Stromal cell of bone marrow (primary cell): ENCODE measurements at regions not wholly inside any gene's neighbourhood (a gene's known extent, or its start where the extent isn't known, plus 50 kb on each side); places are given as distances from the start of the nearest gene placed in this dataset.
"Not testable (repeated sequence)": the region's sequence is repeated elsewhere in the genome, so short reads cannot be mapped to it uniquely, and the experiment has no call there.

Experiments used
- DNase-seq: peaks from one replicate; pipeline ENCODE4 v3.0.0-alpha.2; 2012; ENCODE audit warnings: low read depth

GRCh38 chr10:118805146-118805545 lies 50.4 kb upstream of the CACUL1 start:
- DNase-seq = no peak

GRCh38 chr10:118807512-118808305 lies 52.9 kb upstream of the CACUL1 start:
- DNase-seq = no peak

- no peak for DNase-seq
Measured at GRCh38 chr10:118808601-118809356, 54.0 kb upstream of the CACUL1 start.

GRCh38 chr10:118809357-118810220 lies 54.8 kb upstream of the CACUL1 start:
- DNase-seq = no peak

- DNase-seq = no peak
Measured at GRCh38 chr10:118810796-118811505, 56.2 kb upstream of the CACUL1 start.

DNA sequence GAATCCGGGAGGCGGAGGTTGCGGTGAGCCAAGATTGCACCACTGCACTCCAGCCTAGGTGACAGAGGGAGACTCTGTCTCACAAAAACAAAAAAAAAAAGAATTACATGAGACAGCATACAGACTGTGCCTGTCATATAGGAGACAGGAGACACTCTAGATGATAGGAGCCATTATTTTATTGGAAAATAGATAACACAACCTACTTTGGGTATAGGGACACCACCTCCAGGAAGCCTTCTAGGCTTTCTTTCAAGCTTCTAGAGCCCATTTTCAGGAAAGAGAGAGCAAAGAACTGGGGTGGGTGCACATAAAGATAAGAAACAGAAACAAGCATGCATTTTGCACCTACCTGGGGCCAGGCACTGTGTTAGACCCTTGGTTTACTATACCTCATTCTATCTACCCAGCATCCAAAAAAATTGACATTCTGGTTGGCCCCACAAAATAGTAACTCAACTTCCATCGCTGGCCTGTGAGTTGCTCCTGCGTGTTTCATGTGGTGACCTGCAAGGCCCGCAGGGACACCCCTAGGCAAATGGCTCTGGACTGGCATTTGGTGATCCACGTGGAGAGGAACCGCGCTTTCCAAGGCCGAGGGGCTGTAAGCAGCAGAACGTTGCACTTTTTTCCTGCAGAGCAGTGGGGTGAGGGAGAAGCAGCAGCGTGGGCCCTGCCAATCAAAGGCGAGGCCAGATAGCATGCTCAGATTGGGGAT lies 57.1 kb upstream of the CACUL1 start:
- no peak for DNase-seq

- DNase-seq = no peak
Measured at GRCh38 chr10:118812393-118812740, 57.6 kb upstream of the CACUL1 start.

DNA sequence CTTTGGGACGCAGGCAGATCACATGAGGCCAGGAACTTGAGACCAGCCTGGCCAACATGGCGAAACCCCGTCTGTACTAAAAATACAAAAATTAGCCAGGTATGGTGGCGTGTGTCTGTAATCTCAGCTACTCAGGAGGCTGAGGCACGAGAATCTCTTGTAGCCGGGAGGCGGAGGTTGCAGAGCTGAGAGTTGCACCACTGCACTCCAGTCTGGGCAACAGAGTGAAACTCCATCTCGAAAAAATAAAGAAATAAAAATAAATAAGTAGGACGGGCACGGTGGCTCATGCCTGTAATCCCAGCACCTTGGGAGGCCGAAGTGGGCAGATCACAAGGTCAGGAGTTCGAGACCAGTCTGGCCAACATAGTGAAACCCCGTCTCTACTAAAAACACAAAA lies 58.2 kb upstream of the CACUL1 start:
- DNase-seq = not testable (repeated sequence)

DNA sequence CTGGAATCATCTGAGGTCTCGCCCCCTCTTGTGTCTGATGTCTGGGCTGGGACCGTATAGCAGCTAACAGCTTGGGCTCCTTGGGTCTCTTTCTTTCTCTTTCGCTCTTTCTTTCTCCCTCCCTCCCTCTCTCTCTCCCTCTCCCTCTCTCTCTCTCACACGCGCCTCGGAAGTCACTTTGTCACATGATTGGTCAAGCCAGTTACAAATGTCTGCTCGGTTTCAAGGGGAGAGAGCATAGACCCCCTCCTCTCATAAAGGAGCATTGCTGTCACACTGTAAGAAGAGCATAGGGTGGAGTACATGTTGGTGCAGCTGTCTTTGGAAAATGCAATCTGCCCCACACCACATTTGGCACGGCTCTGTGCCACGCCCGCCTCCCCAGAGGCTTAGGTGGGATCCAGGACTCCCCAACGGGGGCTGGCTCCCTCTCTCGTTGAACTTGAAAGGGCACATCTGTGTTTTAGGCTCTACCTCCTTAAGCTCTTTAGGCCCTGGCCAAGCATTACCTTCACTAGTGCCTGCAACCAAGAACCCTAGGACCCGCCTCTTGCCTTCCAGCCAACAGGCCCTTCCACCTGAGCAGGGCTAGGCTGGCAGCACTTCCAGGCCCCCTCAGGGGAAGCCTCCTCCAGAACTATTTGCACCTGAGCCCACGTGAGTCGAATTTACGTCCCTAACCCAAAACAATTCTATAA lies 61.9 kb upstream of the CACUL1 start:
- DNase-seq = no peak

GRCh38 chr10:118817328-118818068 lies 62.7 kb upstream of the CACUL1 start:
- DNase-seq = no peak

- no peak for DNase-seq
Measured at GRCh38 chr10:118818621-118819221, 64.0 kb upstream of the CACUL1 start.

- DNase-seq = no peak
Measured at GRCh38 chr10:118820326-118821116, 65.8 kb upstream of the CACUL1 start.

GRCh38 chr10:118823256-118823907 lies 68.6 kb upstream of the CACUL1 start:
- peak; percentile 5 for DNase-seq

- DNase-seq = no peak
Measured at GRCh38 chr10:118827053-118827452, 72.3 kb upstream of the CACUL1 start.

GRCh38 chr10:118827466-118828155 lies 72.8 kb upstream of the CACUL1 start:
- DNase-seq = no peak

GRCh38 chr10:118832241-118832651 lies 77.5 kb upstream of the CACUL1 start:
- DNase-seq = no peak

DNA sequence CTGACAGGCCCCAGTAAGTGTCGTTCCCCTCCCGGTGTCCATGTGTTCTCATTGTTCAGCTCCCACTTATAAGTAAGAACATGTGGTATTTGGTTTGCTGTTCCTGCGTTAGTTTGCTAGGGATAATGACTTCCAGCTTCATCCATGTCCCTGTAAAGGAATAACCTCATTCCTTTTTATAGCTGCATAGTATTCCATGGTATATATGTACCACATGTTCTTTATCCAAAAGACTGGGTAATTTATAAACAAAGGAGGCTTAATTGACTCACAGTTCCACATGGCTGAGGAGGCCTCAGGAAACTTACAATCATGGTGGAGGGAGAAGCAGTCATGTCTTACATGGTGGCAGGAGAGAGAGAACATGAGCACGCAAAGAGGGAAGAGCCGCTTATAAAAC lies 79.6 kb upstream of the CACUL1 start:
- DNase-seq = not testable (repeated sequence)
